Astrocyte (in vitro differentiated cells and primary cell): ENCODE measurements at regions not wholly inside any gene's neighbourhood (a gene's known extent, or its start where the extent isn't known, plus 50 kb on each side); places are given as distances from the start of the nearest gene placed in this dataset.

Experiments used
- DNase-seq: peaks from one replicate; pipeline ENCODE4 v3.0.0-alpha.2; 2010; ENCODE audit warnings: low read depth
- FAIRE-seq: peaks from 2 replicates; lab custom pipeline; 2011; peaks lifted over from hg19 to GRCh38; lab: Jason Lieb, UNC
- H2AFZ ChIP-seq: 2 replicates; pipeline ENCODE4 v1.6.0; 2012; ENCODE audit warnings: low read depth, low read length, inconsistent platforms
- H3K27ac ChIP-seq: 2 replicates; pipeline ENCODE4 v1.5.1; 2011; ENCODE audit warnings: low read depth, low read length, inconsistent platforms
- H3K27me3 ChIP-seq: 2 replicates; pipeline ENCODE4 v1.6.0; 2011; ENCODE audit warnings: low read length, inconsistent platforms; ENCODE audit not compliant: insufficient read depth
- H3K36me3 ChIP-seq: 2 replicates; pipeline ENCODE4 v1.5.1; 2011; ENCODE audit warnings: low read length, inconsistent platforms; ENCODE audit not compliant: insufficient read depth
- H3K4me1 ChIP-seq: 2 replicates; pipeline ENCODE4 v1.5.1; 2011; ENCODE audit warnings: low read length, inconsistent platforms; ENCODE audit not compliant: insufficient read depth
- H3K4me2 ChIP-seq: 2 replicates; pipeline ENCODE4 v1.6.0; 2012; ENCODE audit warnings: low read length, inconsistent platforms
- H3K4me3 ChIP-seq: 2 replicates; pipeline ENCODE4 v1.5.1; 2011; ENCODE audit warnings: low read depth, mild to moderate bottlenecking, low read length, inconsistent platforms; ENCODE audit not compliant: insufficient read depth
- H3K79me2 ChIP-seq: 2 replicates; pipeline ENCODE4 v1.6.0; 2012; ENCODE audit warnings: mild to moderate bottlenecking, low read length, inconsistent platforms; ENCODE audit not compliant: insufficient read depth
- H3K9ac ChIP-seq: 2 replicates; pipeline ENCODE4 v1.6.0; 2012; ENCODE audit warnings: mild to moderate bottlenecking, low read length, inconsistent platforms
- H3K9me3 ChIP-seq: 2 replicates; pipeline ENCODE4 v1.5.1; 2012; ENCODE audit warnings: low read depth, mild to moderate bottlenecking, low read length, inconsistent platforms; ENCODE audit not compliant: insufficient read depth
- H4K20me1 ChIP-seq: 2 replicates; pipeline ENCODE4 v1.6.0; 2012; ENCODE audit warnings: low read length, inconsistent platforms; ENCODE audit not compliant: insufficient read depth
- H3K27ac Mint-ChIP-seq: one replicate; pipeline ENCODE4 v1.8.0; 2021; ENCODE audit warnings: mild to moderate bottlenecking, mixed read lengths; ENCODE audit not compliant: unreplicated experiment
- H3K27me3 Mint-ChIP-seq: one replicate; pipeline ENCODE4 v1.8.0; 2021; ENCODE audit warnings: low read depth, mixed read lengths; ENCODE audit not compliant: unreplicated experiment
- H3K36me3 Mint-ChIP-seq: one replicate; pipeline ENCODE4 v1.8.0; 2021; ENCODE audit warnings: low read depth, mixed read lengths; ENCODE audit not compliant: unreplicated experiment
- H3K4me1 Mint-ChIP-seq: one replicate; pipeline ENCODE4 v1.8.0; 2021; ENCODE audit warnings: low read depth, mixed read lengths; ENCODE audit not compliant: unreplicated experiment
- H3K4me3 Mint-ChIP-seq: one replicate; pipeline ENCODE4 v1.8.0; 2021; ENCODE audit warnings: mild to moderate bottlenecking, moderate library complexity, mixed read lengths; ENCODE audit not compliant: unreplicated experiment
- H3K9me3 Mint-ChIP-seq: one replicate; pipeline ENCODE4 v1.8.0; 2021; ENCODE audit warnings: mild to moderate bottlenecking, mixed read lengths; ENCODE audit not compliant: unreplicated experiment
- CTCF ChIP-seq: IDR thresholded peaks from 2 replicates; pipeline ENCODE4 v1.5.1; 2011; ENCODE audit warnings: low read depth, mild to moderate bottlenecking, inconsistent platforms, low read length, moderate library complexity; ENCODE audit not compliant: insufficient read depth
- EZH2 ChIP-seq: IDR thresholded peaks from 2 replicates; pipeline ENCODE4 v1.6.1; 2012; ENCODE audit warnings: mild to moderate bottlenecking, low read length, inconsistent platforms; ENCODE audit not compliant: insufficient read depth

GRCh38 chr5:121667292-121667691, 184.4 kb upstream of the FTMT start:
- no peaks in the 10 kb centered on the region for H3K9me3 ChIP-seq
- H3K79me2 ChIP-seq: no peaks in the 10 kb centered on the region
- peaks cover 3% of the 10 kb centered on the region for H3K4me1 ChIP-seq
- no peak overlapping the region for H3K27ac ChIP-seq
- H3K36me3 Mint-ChIP-seq: no peaks in the 10 kb centered on the region
- no peaks in the 10 kb centered on the region for H3K36me3 ChIP-seq
- no peak overlapping the region for H3K27ac Mint-ChIP-seq
- H3K27me3 Mint-ChIP-seq: no peaks in the 10 kb centered on the region
- DNase-seq (no peak), FAIRE-seq (no peak)
- no peak overlapping the region for H3K4me2 ChIP-seq
- peaks cover 4% of the 10 kb centered on the region for H3K4me1 Mint-ChIP-seq
- no peaks in the 10 kb centered on the region for H3K27me3 ChIP-seq
- no peak overlapping the region for H3K4me3 Mint-ChIP-seq
- peaks cover 8% of the 10 kb centered on the region for H3K9me3 Mint-ChIP-seq
- H3K4me3 ChIP-seq: no peak overlapping the region
- H2AFZ ChIP-seq: no peak overlapping the region
- no peaks in the 10 kb centered on the region for H4K20me1 ChIP-seq
- TF ChIP-seq CTCF (no peak), EZH2 (no peak)
- H3K9ac ChIP-seq: no peak overlapping the region

GRCh38 chr5:121668635-121669034, 183.0 kb upstream of the FTMT start:
- Mint-ChIP-seq H3K27me3 (no peaks in the 10 kb centered on the region), H3K36me3 (no peaks in the 10 kb centered on the region), H3K9me3 (peaks cover 4% of the 10 kb centered on the region), H3K4me1 (peaks cover 4% of the 10 kb centered on the region), H3K4me3 (no peak overlapping the region), H3K27ac (no peak overlapping the region)
- Histone ChIP-seq H3K27me3 (no peaks in the 10 kb centered on the region), H3K36me3 (no peaks in the 10 kb centered on the region), H3K79me2 (no peaks in the 10 kb centered on the region), H4K20me1 (no peaks in the 10 kb centered on the region), H3K27ac (peak overlapping the region; percentile 28), H3K4me1 (peaks cover 3% of the 10 kb centered on the region), H3K9ac (peak overlapping the region; percentile 34), H3K4me3 (peak overlapping the region; percentile 3), H3K4me2 (peak overlapping the region; percentile 61), H3K9me3 (no peaks in the 10 kb centered on the region), H2AFZ (peak overlapping the region; percentile 22)
- no peak for TF ChIP-seq CTCF
- no peak for TF ChIP-seq EZH2
- peak; percentile 69 for DNase-seq
- FAIRE-seq: no peak

DNA sequence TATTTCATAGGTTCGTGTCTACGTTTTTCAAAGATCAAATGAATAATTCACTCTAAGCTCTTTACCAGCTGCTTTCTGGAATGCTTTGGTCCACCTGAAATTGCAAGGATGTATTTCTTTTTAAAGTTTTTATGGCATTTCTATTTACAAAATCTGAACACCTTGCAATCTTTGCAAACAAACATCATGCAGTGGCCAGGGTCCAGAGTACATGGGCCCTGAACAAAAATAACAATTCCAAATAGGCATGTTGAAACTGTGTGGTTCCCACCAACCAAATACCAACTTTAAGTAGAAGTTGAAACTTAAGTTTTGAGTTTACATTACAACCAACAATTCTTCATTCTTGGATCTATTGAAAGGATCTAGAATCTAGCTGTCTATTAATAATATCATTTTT, 180.1 kb upstream of the FTMT start:
- Histone ChIP-seq H4K20me1 (no peaks in the 10 kb centered on the region), H3K4me2 (no peak overlapping the region), H3K9me3 (no peaks in the 10 kb centered on the region), H3K9ac (no peak overlapping the region), H3K4me3 (no peak overlapping the region), H2AFZ (no peak overlapping the region), H3K27me3 (no peaks in the 10 kb centered on the region), H3K79me2 (no peaks in the 10 kb centered on the region), H3K36me3 (no peaks in the 10 kb centered on the region), H3K27ac (no peak overlapping the region), H3K4me1 (peaks cover 3% of the 10 kb centered on the region)
- Mint-ChIP-seq H3K9me3 (no peaks in the 10 kb centered on the region), H3K27ac (no peak overlapping the region), H3K4me1 (peaks cover 4% of the 10 kb centered on the region), H3K27me3 (no peaks in the 10 kb centered on the region), H3K4me3 (no peak overlapping the region), H3K36me3 (no peaks in the 10 kb centered on the region)
- TF ChIP-seq CTCF: no peak
- no peak for TF ChIP-seq EZH2
- FAIRE-seq (no peak), DNase-seq (no peak)
